WTC11 (cell line): ENCODE measurements at regions not wholly inside any gene's neighbourhood (a gene's known extent, or its start where the extent isn't known, plus 50 kb on each side); places are given as distances from the start of the nearest gene placed in this dataset.

ENCODE experiments used
- ATAC-seq: fragments of 200-7000 bp; cut with Tn5 transposase; 2 replicates; pipeline ENCODE4 v1.10.0; 2021; ENCODE audit warnings: mild to moderate bottlenecking, moderate library complexity
- CTCF ChIA-PET: fragments of 300-600 bp; sonication (Branson Sonifier 250); formaldehyde crosslinking; loops from one replicate; lab custom pipeline; 2021; ENCODE audit warnings: antibody characterized with exemption; lab: Charles Lee
- POLR2A ChIA-PET: fragments of 350-600 bp; sonication (Branson Sonifier 250); formaldehyde crosslinking; loops from one replicate; lab custom pipeline; 2021; ENCODE audit warnings: antibody characterized with exemption; lab: Charles Lee
- DNase-seq: peaks from one replicate; pipeline ENCODE4 v3.0.0; 2021; ENCODE audit warnings: low spot score
- H3K27ac Mint-ChIP-seq: 2 replicates; pipeline ENCODE4 v1.8.0; 2021; ENCODE audit warnings: mixed read lengths
- H3K27me3 Mint-ChIP-seq: 2 replicates; pipeline ENCODE4 v1.8.0; 2021; ENCODE audit warnings: low read depth, mild to moderate bottlenecking, moderate library complexity, mixed read lengths
- H3K36me3 Mint-ChIP-seq: 2 replicates; pipeline ENCODE4 v1.8.0; 2021; ENCODE audit warnings: mixed read lengths
- H3K4me1 Mint-ChIP-seq: 2 replicates; pipeline ENCODE4 v1.8.0; 2022; ENCODE audit warnings: mixed read lengths
- H3K4me3 Mint-ChIP-seq: 2 replicates; pipeline ENCODE4 v1.8.0; 2021; ENCODE audit warnings: mild to moderate bottlenecking, moderate library complexity, mixed read lengths
- H3K9me3 Mint-ChIP-seq: 2 replicates; pipeline ENCODE4 v1.8.0; 2021; ENCODE audit warnings: mixed read lengths
- ATF1 ChIP-seq: sonication (generic); formaldehyde crosslinking; IDR thresholded peaks from 2 replicates; pipeline ENCODE4 v1.8.1; 2023; ENCODE audit warnings: mild to moderate bottlenecking, moderate library complexity, missing genetic modification reagents
- CREM ChIP-seq: sonication (generic); formaldehyde crosslinking; IDR thresholded peaks from 2 replicates; pipeline ENCODE4 v1.8.1; 2022; ENCODE audit warnings: mild to moderate bottlenecking, missing genetic modification reagents, moderate library complexity
- ETV6 ChIP-seq: sonication (generic); formaldehyde crosslinking; IDR thresholded peaks from 2 replicates; pipeline ENCODE4 v1.8.1; 2022; ENCODE audit warnings: mild to moderate bottlenecking, missing genetic modification reagents
- FOXJ3 ChIP-seq: sonication (generic); formaldehyde crosslinking; IDR thresholded peaks from 2 replicates; pipeline ENCODE4 v1.9.0; 2021; ENCODE audit warnings: missing genetic modification reagents, mild to moderate bottlenecking, borderline replicate concordance
- GTF2I ChIP-seq: fragments of 250-450 bp; sonication (Bioruptor Pico); conservative IDR thresholded peaks from 2 replicates; pipeline ENCODE4 v1.4.0; 2021; ENCODE audit warnings: mild to moderate bottlenecking
- HMGA2 ChIP-seq: fragments of 250-450 bp; sonication (Bioruptor Pico); IDR thresholded peaks from 2 replicates; pipeline ENCODE4 v1.4.0; 2021; ENCODE audit warnings: mild to moderate bottlenecking, moderate library complexity
- NFATC4 ChIP-seq: fragments of 250-450 bp; sonication (Bioruptor Pico); IDR thresholded peaks from 2 replicates; pipeline ENCODE4 v1.9.0; 2021; ENCODE audit warnings: mild to moderate bottlenecking
- NR3C1 ChIP-seq: sonication (generic); formaldehyde crosslinking; conservative IDR thresholded peaks from 2 replicates; pipeline ENCODE4 v1.8.1; 2023; ENCODE audit warnings: low read depth, mild to moderate bottlenecking, missing genetic modification reagents
- PRRX2 ChIP-seq: fragments of 250-450 bp; sonication (Bioruptor Pico); IDR thresholded peaks from 2 replicates; pipeline ENCODE4 v1.8.0; 2021; ENCODE audit warnings: mild to moderate bottlenecking
- SOX15 ChIP-seq: fragments of 250-450 bp; sonication (Bioruptor Pico); IDR thresholded peaks from 2 replicates; pipeline ENCODE4 v1.9.0; 2021; ENCODE audit warnings: mild to moderate bottlenecking
- ZNF219 ChIP-seq: sonication (generic); formaldehyde crosslinking; IDR thresholded peaks from 2 replicates; pipeline ENCODE4 v1.8.0; 2023; ENCODE audit warnings: missing genetic modification reagents, mild to moderate bottlenecking, borderline replicate concordance
- ZNF396 ChIP-seq: fragments of 250-450 bp; sonication (Bioruptor Pico); IDR thresholded peaks from 2 replicates; pipeline ENCODE4 v1.8.0; 2021; ENCODE audit warnings: mild to moderate bottlenecking, moderate library complexity, borderline replicate concordance
- TF ChIP-seq, protein P1 (sequence below): sonication (generic); formaldehyde crosslinking; IDR thresholded peaks from 2 replicates; pipeline ENCODE4 v1.8.1; 2023; ENCODE audit warnings: mild to moderate bottlenecking, moderate library complexity, missing genetic modification reagents
- TF ChIP-seq, protein P2 (sequence below): sonication (generic); formaldehyde crosslinking; conservative IDR thresholded peaks from 2 replicates; pipeline ENCODE4 v1.8.1; 2022; ENCODE audit warnings: mild to moderate bottlenecking, missing genetic modification reagents
- TF ChIP-seq, protein P3 (sequence below): sonication (generic); formaldehyde crosslinking; IDR thresholded peaks from 2 replicates; pipeline ENCODE4 v1.8.1; 2022; ENCODE audit warnings: missing genetic modification reagents, borderline replicate concordance
- TF ChIP-seq, protein P4 (sequence below): sonication (generic); formaldehyde crosslinking; IDR thresholded peaks from 2 replicates; pipeline ENCODE4 v1.8.1; 2022; ENCODE audit warnings: mild to moderate bottlenecking, moderate library complexity, missing genetic modification reagents
- TF ChIP-seq, protein P5 (sequence below): sonication (generic); formaldehyde crosslinking; IDR thresholded peaks from 2 replicates; pipeline ENCODE4 v1.8.1; 2023; ENCODE audit warnings: mild to moderate bottlenecking, missing genetic modification reagents, moderate library complexity
- TF ChIP-seq, protein P6 (sequence below): sonication (generic); formaldehyde crosslinking; IDR thresholded peaks from 2 replicates; pipeline ENCODE4 v1.8.0; 2022; ENCODE audit warnings: mild to moderate bottlenecking, missing genetic modification reagents
- TF ChIP-seq, protein P7 (sequence below): sonication (generic); formaldehyde crosslinking; IDR thresholded peaks from 2 replicates; pipeline ENCODE4 v1.8.1; 2023; ENCODE audit warnings: mild to moderate bottlenecking, missing genetic modification reagents
- TF ChIP-seq, protein P8 (sequence below): sonication (generic); formaldehyde crosslinking; IDR thresholded peaks from 2 replicates; pipeline ENCODE4 v1.8.0; 2022; ENCODE audit warnings: mild to moderate bottlenecking, missing genetic modification reagents

DNA sequence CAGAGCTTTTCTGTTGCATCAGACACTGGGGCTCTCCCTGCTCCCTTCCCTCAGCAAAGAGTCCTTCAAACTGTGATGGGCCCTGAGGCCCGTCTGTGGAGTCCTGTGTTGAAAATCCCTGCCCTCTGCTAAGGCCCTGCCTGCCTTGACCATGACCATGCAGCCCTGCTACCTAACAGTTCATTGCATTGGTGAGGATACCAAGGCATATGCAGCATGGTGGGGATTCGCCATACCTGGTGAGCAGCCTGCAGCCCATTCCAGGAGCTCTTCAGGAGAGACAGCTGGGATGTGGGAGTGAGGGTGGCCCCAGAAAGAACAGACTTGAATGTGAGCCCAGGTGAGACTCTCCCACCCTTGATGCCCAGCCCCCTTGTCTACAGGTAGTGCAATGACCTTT is 70.6 kb upstream of the GSX1 start (continued):
- TF ChIP-seq, protein P1, sequence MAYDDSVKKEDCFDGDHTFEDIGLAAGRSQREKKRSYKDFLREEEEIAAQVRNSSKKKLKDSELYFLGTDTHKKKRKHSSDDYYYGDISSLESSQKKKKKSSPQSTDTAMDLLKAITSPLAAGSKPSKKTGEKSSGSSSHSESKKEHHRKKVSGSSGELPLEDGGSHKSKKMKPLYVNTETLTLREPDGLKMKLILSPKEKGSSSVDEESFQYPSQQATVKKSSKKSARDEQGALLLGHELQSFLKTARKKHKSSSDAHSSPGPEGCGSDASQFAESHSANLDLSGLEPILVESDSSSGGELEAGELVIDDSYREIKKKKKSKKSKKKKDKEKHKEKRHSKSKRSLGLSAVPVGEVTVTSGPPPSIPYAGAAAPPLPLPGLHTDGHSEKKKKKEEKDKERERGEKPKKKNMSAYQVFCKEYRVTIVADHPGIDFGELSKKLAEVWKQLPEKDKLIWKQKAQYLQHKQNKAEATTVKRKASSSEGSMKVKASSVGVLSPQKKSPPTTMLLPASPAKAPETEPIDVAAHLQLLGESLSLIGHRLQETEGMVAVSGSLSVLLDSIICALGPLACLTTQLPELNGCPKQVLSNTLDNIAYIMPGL, result no peak
- TF ChIP-seq FOXJ3 (CRISPR knock-in tag) (no peak), CREM (CRISPR knock-in tag) (no peak)

DNA sequence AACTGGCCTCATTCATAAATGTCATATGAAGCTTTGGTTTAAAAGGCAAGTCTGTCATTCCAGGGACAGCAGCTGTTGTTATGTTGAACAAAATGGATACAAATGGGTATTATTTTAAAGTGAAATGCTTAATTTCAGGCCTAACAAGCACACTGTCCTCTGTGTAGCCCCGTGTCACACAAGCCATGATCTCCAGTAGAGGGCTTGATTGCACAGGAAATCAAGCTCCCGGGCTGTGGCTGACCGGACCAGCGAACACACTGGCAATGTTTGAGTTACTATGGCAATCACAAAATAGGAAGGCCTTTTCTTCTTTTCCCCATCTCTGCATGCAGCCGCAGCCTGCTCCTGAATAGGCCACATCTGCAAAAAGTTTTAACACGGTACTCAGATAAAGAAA is 64.0 kb upstream of the GSX1 start:
- TF ChIP-seq, protein P2, sequence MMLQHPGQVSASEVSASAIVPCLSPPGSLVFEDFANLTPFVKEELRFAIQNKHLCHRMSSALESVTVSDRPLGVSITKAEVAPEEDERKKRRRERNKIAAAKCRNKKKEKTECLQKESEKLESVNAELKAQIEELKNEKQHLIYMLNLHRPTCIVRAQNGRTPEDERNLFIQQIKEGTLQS, result no peak
- TF ChIP-seq NR3C1 (CRISPR knock-in tag) (no peak), PRRX2 (CRISPR knock-in tag) (no peak), ATF1 (CRISPR knock-in tag) (no peak), ZNF219 (CRISPR knock-in tag) (no peak), HMGA2 (CRISPR knock-in tag) (no peak), ETV6 (CRISPR knock-in tag) (no peak), SOX15 (CRISPR knock-in tag) (no peak), ZNF396 (CRISPR knock-in tag) (no peak), GTF2I (CRISPR knock-in tag) (no peak), NFATC4 (CRISPR knock-in tag) (no peak)
- TF ChIP-seq, protein P3, sequence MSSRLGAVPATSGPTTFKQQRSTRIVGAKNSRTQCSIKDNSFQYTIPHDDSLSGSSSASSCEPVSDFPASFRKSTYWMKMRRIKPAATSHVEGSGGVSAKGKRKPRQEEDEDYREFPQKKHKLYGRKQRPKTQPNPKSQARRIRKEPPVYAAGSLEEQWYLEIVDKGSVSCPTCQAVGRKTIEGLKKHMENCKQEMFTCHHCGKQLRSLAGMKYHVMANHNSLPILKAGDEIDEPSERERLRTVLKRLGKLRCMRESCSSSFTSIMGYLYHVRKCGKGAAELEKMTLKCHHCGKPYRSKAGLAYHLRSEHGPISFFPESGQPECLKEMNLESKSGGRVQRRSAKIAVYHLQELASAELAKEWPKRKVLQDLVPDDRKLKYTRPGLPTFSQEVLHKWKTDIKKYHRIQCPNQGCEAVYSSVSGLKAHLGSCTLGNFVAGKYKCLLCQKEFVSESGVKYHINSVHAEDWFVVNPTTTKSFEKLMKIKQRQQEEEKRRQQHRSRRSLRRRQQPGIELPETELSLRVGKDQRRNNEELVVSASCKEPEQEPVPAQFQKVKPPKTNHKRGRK (CRISPR knock-in tag), result no peak
- TF ChIP-seq, protein P4, sequence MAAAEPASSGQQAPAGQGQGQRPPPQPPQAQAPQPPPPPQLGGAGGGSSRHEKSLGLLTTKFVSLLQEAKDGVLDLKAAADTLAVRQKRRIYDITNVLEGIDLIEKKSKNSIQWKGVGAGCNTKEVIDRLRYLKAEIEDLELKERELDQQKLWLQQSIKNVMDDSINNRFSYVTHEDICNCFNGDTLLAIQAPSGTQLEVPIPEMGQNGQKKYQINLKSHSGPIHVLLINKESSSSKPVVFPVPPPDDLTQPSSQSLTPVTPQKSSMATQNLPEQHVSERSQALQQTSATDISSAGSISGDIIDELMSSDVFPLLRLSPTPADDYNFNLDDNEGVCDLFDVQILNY, result no peak
- TF ChIP-seq, protein P5, sequence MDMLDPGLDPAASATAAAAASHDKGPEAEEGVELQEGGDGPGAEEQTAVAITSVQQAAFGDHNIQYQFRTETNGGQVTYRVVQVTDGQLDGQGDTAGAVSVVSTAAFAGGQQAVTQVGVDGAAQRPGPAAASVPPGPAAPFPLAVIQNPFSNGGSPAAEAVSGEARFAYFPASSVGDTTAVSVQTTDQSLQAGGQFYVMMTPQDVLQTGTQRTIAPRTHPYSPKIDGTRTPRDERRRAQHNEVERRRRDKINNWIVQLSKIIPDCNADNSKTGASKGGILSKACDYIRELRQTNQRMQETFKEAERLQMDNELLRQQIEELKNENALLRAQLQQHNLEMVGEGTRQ (CRISPR knock-in tag), result no peak
- TF ChIP-seq, protein P6, sequence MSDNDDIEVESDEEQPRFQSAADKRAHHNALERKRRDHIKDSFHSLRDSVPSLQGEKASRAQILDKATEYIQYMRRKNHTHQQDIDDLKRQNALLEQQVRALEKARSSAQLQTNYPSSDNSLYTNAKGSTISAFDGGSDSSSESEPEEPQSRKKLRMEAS, result no peak
- TF ChIP-seq, protein P7, sequence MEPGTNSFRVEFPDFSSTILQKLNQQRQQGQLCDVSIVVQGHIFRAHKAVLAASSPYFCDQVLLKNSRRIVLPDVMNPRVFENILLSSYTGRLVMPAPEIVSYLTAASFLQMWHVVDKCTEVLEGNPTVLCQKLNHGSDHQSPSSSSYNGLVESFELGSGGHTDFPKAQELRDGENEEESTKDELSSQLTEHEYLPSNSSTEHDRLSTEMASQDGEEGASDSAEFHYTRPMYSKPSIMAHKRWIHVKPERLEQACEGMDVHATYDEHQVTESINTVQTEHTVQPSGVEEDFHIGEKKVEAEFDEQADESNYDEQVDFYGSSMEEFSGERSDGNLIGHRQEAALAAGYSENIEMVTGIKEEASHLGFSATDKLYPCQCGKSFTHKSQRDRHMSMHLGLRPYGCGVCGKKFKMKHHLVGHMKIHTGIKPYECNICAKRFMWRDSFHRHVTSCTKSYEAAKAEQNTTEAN, result no peak
- TF ChIP-seq, protein P8, sequence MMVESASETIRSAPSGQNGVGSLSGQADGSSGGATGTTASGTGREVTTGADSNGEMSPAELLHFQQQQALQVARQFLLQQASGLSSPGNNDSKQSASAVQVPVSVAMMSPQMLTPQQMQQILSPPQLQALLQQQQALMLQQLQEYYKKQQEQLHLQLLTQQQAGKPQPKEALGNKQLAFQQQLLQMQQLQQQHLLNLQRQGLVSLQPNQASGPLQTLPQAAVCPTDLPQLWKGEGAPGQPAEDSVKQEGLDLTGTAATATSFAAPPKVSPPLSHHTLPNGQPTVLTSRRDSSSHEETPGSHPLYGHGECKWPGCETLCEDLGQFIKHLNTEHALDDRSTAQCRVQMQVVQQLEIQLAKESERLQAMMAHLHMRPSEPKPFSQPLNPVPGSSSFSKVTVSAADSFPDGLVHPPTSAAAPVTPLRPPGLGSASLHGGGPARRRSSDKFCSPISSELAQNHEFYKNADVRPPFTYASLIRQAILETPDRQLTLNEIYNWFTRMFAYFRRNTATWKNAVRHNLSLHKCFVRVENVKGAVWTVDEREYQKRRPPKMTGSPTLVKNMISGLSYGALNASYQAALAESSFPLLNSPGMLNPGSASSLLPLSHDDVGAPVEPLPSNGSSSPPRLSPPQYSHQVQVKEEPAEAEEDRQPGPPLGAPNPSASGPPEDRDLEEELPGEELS (CRISPR knock-in tag), result no peak
- Mint-ChIP-seq H3K27me3 (peaks cover 3% of the 10 kb centered on the region; the same call in 1 of the 2 replicates), H3K27ac (no peak overlapping the region), H3K4me1 (peaks cover 14% of the 10 kb centered on the region), H3K4me3 (no peak overlapping the region), H3K9me3 (no peaks in the 10 kb centered on the region), H3K36me3 (no peaks in the 10 kb centered on the region)
- ChIA-PET CTCF (interaction anchor here (0.9 to 1.3 kb wide), 4 partner anchors 37 to 98 kb away, joined by 3 to 16 read pairs (median 3); no protein-coding TSS in a partner anchor), POLR2A (no interaction called here)
- peak; percentile 94 for ATAC-seq
- DNase-seq, result peak; percentile 29
